ENCODE measurements at regions not wholly inside any gene's neighbourhood (a gene's known extent, or its start where the extent isn't known, plus 50 kb on each side); places are given as distances from the start of the nearest gene placed in this dataset.

GRCh38 chr10:125392609-125393008 is 232.2 kb upstream of the CTBP2 start:
- in situ Hi-C loops (cut with MboI; ENCODE audit: low pct_unique_long_range_greater_than_20kb, low sequenced_read_pairs, unreplicated experiment): no loop called here
- TF ChIP-seq CTCF (IDR thresholded peaks at IDR 0.05; ENCODE audit: extremely low read depth, insufficient read depth, missing control alignments): no peak

GRCh38 chr10:125392154-125392553 is 231.8 kb upstream of the CTBP2 start:
- in situ Hi-C loops (cut with MboI; ENCODE audit: low pct_unique_long_range_greater_than_20kb, low sequenced_read_pairs, unreplicated experiment): no loop called here
- TF ChIP-seq CTCF (IDR thresholded peaks at IDR 0.05; ENCODE audit: extremely low read depth, insufficient read depth, missing control alignments): no peak
- DNase-seq (ENCODE audit: low spot score): no peak

More at GRCh38 chr10:125392609-125393008, 232.2 kb upstream of the CTBP2 start:
- DNase-seq (ENCODE audit: low spot score): no peak

- no peak for DNase-seq (ENCODE audit: low spot score)
- TF ChIP-seq CTCF (IDR thresholded peaks at IDR 0.05; ENCODE audit: extremely low read depth, insufficient read depth, missing control alignments): no peak
- in situ Hi-C loops (cut with MboI; ENCODE audit: low pct_unique_long_range_greater_than_20kb, low sequenced_read_pairs, unreplicated experiment): no loop called here
Observed at GRCh38 chr10:125389648-125390047, 229.3 kb upstream of the CTBP2 start.

GRCh38 chr10:125379592-125379991 is 219.2 kb upstream of the CTBP2 start:
- in situ Hi-C loops (cut with MboI; ENCODE audit: low pct_unique_long_range_greater_than_20kb, low sequenced_read_pairs, unreplicated experiment): no loop called here
- TF ChIP-seq CTCF (IDR thresholded peaks at IDR 0.05; ENCODE audit: extremely low read depth, insufficient read depth, missing control alignments): no peak
- no peak for DNase-seq (ENCODE audit: low spot score)

- no peak for TF ChIP-seq CTCF (IDR thresholded peaks at IDR 0.05; ENCODE audit: extremely low read depth, insufficient read depth, missing control alignments)
- in situ Hi-C loops (cut with MboI; ENCODE audit: low pct_unique_long_range_greater_than_20kb, low sequenced_read_pairs, unreplicated experiment): no loop called here
- no peak for DNase-seq (ENCODE audit: low spot score)
Observed at GRCh38 chr10:125377368-125377767, 217.0 kb upstream of the CTBP2 start.

GRCh38 chr10:125375210-125375609 is 214.8 kb upstream of the CTBP2 start:
- DNase-seq (ENCODE audit: low spot score): no peak
- in situ Hi-C loops (cut with MboI; ENCODE audit: low pct_unique_long_range_greater_than_20kb, low sequenced_read_pairs, unreplicated experiment): no loop called here
- TF ChIP-seq CTCF (IDR thresholded peaks at IDR 0.05; ENCODE audit: extremely low read depth, insufficient read depth, missing control alignments): no peak

- DNase-seq (ENCODE audit: low spot score): no peak
- in situ Hi-C loops (cut with MboI; ENCODE audit: low pct_unique_long_range_greater_than_20kb, low sequenced_read_pairs, unreplicated experiment): no loop called here
- TF ChIP-seq CTCF (IDR thresholded peaks at IDR 0.05; ENCODE audit: extremely low read depth, insufficient read depth, missing control alignments): no peak
Observed at GRCh38 chr10:125373546-125373945, 213.2 kb upstream of the CTBP2 start.
